Prostate gland (tissue), 2 donors: ENCODE measurements at regions not wholly inside any gene's neighbourhood (a gene's known extent, or its start where the extent isn't known, plus 50 kb on each side); places are given as distances from the start of the nearest gene placed in this dataset.

Experiments
- CTCF ChIP-seq, 4 experiments: fragments of 200-600 bp in 2 of 4; fragments of 450-650 bp in 2 of 4; sonication (generic) in 2 of 4; IDR thresholded peaks; 1 replicate in 3 of 4; 2 replicates in 1 of 4; pipeline ENCODE4 v1.5.1; 2016 to 2019; ENCODE audit warnings: antibody characterized with exemption in 4 of 4, mild to moderate bottlenecking in 2 of 4, moderate library complexity in 2 of 4
- POLR2A ChIP-seq: fragments of 450-650 bp; IDR thresholded peaks from one replicate; pipeline ENCODE4 v1.6.1; 2016; ENCODE audit warnings: antibody characterized with exemption, mild to moderate bottlenecking

GRCh38 chr10:76811430-76811829, 826.2 kb downstream of the KCNMA1 start:
- no peak for TF ChIP-seq CTCF (IDR thresholded peaks at IDR 0.05)
- no peak for TF ChIP-seq POLR2A
